Neural cell (in vitro differentiated cells): ENCODE measurements at regions not wholly inside any gene's neighbourhood (a gene's known extent, or its start where the extent isn't known, plus 50 kb on each side); places are given as distances from the start of the nearest gene placed in this dataset.

ENCODE experiments used
- EZH2 ChIP-seq: fragments of 200-600, 300-800 bp; shearing (Covaris generic), sonication (generic); IDR thresholded peaks from 2 replicates; pipeline ENCODE4 v1.6.1; 2014; ENCODE audit warnings: antibody characterized with exemption, low read length, borderline replicate concordance, mild to moderate bottlenecking; ENCODE audit not compliant: insufficient read depth, poor library complexity, severe bottlenecking
- POLR2AphosphoS5 ChIP-seq: IDR thresholded peaks from 2 replicates; pipeline ENCODE4 v1.6.1; 2012
- SMC3 ChIP-seq: fragments of 450-650 bp; conservative IDR thresholded peaks from 2 replicates; pipeline ENCODE4 v1.6.1; 2014; ENCODE audit warnings: antibody characterized with exemption, mild to moderate bottlenecking, moderate library complexity; ENCODE audit not compliant: poor library complexity
- TF ChIP-seq, protein P1 (sequence below): IDR thresholded peaks from 2 replicates; pipeline ENCODE4 v1.6.1; 2012; ENCODE audit warnings: borderline replicate concordance
- TF ChIP-seq, protein P2 (sequence below): fragments of 450-650 bp; IDR thresholded peaks from 2 replicates; pipeline ENCODE4 v1.5.1; 2014; ENCODE audit warnings: antibody characterized with exemption, mild to moderate bottlenecking, moderate library complexity; ENCODE audit not compliant: poor library complexity, severe bottlenecking

DNA sequence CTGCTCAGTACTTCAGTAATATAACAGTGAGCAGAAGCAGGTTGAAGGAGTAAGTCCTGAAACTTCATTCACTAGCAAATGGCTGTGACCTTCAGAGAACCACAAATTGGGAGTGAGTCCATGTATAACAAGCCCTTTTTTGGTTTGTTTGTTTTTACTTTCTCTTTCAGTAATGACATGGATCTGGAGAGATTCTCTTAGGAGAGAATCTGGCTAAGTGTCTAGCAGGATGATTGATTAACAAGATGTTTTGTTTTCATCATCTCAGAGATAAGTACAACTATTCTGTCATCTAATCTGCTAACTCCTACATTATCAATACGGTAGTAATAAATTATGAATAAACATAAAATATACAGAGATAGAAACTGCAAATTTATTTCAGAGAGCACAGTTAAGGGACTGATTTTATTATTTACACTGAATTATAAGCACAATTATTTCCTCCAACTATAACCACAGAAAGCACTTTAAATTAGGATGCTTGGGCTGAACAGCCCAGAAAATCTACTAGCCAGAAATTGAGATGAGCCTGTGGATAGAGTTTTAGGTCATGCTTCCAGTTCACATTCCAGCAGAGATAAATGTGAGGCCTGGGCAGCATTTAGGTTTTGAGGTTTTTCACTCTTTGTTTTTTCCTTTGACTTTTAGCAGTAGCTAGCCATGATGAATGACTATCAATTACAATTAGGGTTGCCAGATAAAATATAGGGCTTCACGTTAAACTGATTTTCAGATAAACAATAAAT, 429.3 kb upstream of the FAT3 start:
- TF ChIP-seq, protein P1, sequence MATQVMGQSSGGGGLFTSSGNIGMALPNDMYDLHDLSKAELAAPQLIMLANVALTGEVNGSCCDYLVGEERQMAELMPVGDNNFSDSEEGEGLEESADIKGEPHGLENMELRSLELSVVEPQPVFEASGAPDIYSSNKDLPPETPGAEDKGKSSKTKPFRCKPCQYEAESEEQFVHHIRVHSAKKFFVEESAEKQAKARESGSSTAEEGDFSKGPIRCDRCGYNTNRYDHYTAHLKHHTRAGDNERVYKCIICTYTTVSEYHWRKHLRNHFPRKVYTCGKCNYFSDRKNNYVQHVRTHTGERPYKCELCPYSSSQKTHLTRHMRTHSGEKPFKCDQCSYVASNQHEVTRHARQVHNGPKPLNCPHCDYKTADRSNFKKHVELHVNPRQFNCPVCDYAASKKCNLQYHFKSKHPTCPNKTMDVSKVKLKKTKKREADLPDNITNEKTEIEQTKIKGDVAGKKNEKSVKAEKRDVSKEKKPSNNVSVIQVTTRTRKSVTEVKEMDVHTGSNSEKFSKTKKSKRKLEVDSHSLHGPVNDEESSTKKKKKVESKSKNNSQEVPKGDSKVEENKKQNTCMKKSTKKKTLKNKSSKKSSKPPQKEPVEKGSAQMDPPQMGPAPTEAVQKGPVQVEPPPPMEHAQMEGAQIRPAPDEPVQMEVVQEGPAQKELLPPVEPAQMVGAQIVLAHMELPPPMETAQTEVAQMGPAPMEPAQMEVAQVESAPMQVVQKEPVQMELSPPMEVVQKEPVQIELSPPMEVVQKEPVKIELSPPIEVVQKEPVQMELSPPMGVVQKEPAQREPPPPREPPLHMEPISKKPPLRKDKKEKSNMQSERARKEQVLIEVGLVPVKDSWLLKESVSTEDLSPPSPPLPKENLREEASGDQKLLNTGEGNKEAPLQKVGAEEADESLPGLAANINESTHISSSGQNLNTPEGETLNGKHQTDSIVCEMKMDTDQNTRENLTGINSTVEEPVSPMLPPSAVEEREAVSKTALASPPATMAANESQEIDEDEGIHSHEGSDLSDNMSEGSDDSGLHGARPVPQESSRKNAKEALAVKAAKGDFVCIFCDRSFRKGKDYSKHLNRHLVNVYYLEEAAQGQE = no peak
- TF ChIP-seq, protein P2, sequence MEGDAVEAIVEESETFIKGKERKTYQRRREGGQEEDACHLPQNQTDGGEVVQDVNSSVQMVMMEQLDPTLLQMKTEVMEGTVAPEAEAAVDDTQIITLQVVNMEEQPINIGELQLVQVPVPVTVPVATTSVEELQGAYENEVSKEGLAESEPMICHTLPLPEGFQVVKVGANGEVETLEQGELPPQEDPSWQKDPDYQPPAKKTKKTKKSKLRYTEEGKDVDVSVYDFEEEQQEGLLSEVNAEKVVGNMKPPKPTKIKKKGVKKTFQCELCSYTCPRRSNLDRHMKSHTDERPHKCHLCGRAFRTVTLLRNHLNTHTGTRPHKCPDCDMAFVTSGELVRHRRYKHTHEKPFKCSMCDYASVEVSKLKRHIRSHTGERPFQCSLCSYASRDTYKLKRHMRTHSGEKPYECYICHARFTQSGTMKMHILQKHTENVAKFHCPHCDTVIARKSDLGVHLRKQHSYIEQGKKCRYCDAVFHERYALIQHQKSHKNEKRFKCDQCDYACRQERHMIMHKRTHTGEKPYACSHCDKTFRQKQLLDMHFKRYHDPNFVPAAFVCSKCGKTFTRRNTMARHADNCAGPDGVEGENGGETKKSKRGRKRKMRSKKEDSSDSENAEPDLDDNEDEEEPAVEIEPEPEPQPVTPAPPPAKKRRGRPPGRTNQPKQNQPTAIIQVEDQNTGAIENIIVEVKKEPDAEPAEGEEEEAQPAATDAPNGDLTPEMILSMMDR = no peak
- TF ChIP-seq POLR2AphosphoS5 (no peak), SMC3 (no peak), EZH2 (no peak)
